Type B pancreatic cell (in vitro differentiated cells): ENCODE measurements at regions not wholly inside any gene's neighbourhood (a gene's known extent, or its start where the extent isn't known, plus 50 kb on each side); places are given as distances from the start of the nearest gene placed in this dataset.

ENCODE experiments used
- DNase-seq: peaks from one replicate; pipeline ENCODE4 v3.0.0; 2021; ENCODE audit warnings: mixed read lengths; ENCODE audit not compliant: unreplicated experiment; ENCODE audit errors: extremely low spot score
- H3K27ac Mint-ChIP-seq: 2 replicates; pipeline ENCODE4 v1.8.0; 2021; ENCODE audit warnings: mild to moderate bottlenecking, mixed read lengths
- H3K27me3 Mint-ChIP-seq: 2 replicates; pipeline ENCODE4 v1.8.0; 2021; ENCODE audit warnings: mixed read lengths
- H3K36me3 Mint-ChIP-seq: 2 replicates; pipeline ENCODE4 v1.8.0; 2021; ENCODE audit warnings: mixed read lengths
- H3K4me1 Mint-ChIP-seq: one replicate; pipeline ENCODE4 v1.8.0; 2021; ENCODE audit warnings: mixed read lengths; ENCODE audit not compliant: unreplicated experiment
- H3K4me3 Mint-ChIP-seq: 2 replicates; pipeline ENCODE4 v1.8.0; 2021; ENCODE audit warnings: mild to moderate bottlenecking, mixed read lengths
- H3K9me3 Mint-ChIP-seq: 2 replicates; pipeline ENCODE4 v1.8.0; 2021; ENCODE audit warnings: mixed read lengths
- CTCF ChIP-seq: fragments of 200-600 bp; sonication (generic); conservative IDR thresholded peaks from 2 replicates; pipeline ENCODE4 v1.5.0; 2021; ENCODE audit warnings: antibody characterized with exemption, mild to moderate bottlenecking

DNA sequence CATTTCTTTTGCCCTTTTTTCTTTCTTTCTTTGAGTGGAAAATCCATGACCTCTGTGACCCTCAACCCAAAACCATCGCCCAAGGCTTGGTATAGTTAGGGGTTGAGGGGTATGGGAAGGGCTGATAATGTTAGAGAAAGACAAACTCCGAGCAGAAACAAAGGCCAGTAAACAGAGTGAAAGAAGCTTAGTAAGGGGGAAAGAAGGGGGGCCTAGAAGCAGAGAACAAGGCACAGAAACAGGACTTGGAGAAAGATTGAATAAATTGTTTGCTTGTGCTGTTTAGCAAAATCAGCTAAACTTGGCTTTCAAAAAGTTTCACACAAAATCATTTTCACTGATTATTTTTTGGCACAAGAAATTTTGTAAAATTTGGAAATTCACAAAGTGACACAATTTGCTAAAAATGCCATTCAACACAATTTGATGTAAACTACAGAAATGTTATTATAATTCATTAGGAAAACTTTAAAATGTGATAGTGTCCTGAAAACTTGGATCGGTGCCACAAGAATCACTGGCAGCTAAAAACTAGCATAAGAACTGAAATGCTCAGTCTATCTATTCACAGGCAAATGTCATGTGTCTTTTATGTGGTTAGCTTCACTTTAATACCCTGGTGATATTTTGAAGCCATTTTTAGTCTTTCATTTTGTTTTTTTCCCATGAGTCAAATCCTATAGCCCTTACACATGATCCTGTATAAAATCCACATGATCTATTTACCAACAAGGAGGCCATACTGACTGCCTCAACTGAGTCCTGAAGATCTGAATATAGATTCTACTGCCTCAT is 276.4 kb downstream of the NR2F1-AS1 start:
- TF ChIP-seq CTCF: no peak
- H3K36me3 Mint-ChIP-seq: no peaks in the 10 kb centered on the region
- H3K4me1 Mint-ChIP-seq: peaks cover 48% of the 10 kb centered on the region
- no peak for DNase-seq
- H3K4me3 Mint-ChIP-seq: no peak overlapping the region
- no peak overlapping the region for H3K27ac Mint-ChIP-seq
- no peaks in the 10 kb centered on the region for H3K9me3 Mint-ChIP-seq
- peaks cover 7% of the 10 kb centered on the region for H3K27me3 Mint-ChIP-seq

GRCh38 chr5:93303291-93303691 is 277.7 kb downstream of the NR2F1-AS1 start:
- no peak for TF ChIP-seq CTCF
- H3K27me3 Mint-ChIP-seq: peaks cover 7% of the 10 kb centered on the region
- no peak overlapping the region for H3K27ac Mint-ChIP-seq
- no peak for DNase-seq
- no peak overlapping the region for H3K4me3 Mint-ChIP-seq
- H3K9me3 Mint-ChIP-seq: no peaks in the 10 kb centered on the region
- H3K36me3 Mint-ChIP-seq: no peaks in the 10 kb centered on the region
- peaks cover 54% of the 10 kb centered on the region for H3K4me1 Mint-ChIP-seq

- H3K4me1 Mint-ChIP-seq: peaks cover 54% of the 10 kb centered on the region
These were observed 278.3 kb downstream of the NR2F1-AS1 start for GRCh38 chr5:93302711-93303110.

DNA sequence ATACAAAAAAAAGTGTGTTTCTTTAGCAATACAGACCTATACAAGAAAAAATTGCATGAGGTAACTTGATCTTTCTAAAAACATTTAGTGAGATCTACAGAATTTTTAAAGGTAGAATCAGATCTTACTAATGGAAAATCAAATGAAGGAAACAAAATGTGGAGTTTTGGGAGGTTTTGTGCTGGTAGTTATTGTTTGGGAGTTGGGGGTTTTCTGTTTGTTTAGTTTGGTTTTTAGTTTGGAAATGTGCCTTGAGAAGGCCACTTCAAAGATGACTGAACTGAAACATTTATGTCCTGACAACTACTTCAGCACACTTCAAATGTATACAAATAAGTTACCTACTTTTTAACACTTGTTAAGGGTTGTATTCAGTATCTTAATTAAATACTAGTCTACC is 280.1 kb downstream of the NR2F1-AS1 start:
- TF ChIP-seq CTCF: no peak
- Mint-ChIP-seq H3K36me3 (no peaks in the 10 kb centered on the region), H3K4me3 (no peak overlapping the region), H3K27me3 (peaks cover 12% of the 10 kb centered on the region), H3K9me3 (no peaks in the 10 kb centered on the region), H3K4me1 (peaks cover 53% of the 10 kb centered on the region), H3K27ac (no peak overlapping the region)
- no peak for DNase-seq

More at GRCh38 chr5:93302711-93303110, 278.3 kb downstream of the NR2F1-AS1 start:
- Mint-ChIP-seq H3K4me3 (no peak overlapping the region), H3K27me3 (peaks cover 7% of the 10 kb centered on the region), H3K9me3 (no peaks in the 10 kb centered on the region), H3K27ac (no peak overlapping the region), H3K36me3 (no peaks in the 10 kb centered on the region)
- no peak for DNase-seq
- TF ChIP-seq CTCF: no peak

DNA sequence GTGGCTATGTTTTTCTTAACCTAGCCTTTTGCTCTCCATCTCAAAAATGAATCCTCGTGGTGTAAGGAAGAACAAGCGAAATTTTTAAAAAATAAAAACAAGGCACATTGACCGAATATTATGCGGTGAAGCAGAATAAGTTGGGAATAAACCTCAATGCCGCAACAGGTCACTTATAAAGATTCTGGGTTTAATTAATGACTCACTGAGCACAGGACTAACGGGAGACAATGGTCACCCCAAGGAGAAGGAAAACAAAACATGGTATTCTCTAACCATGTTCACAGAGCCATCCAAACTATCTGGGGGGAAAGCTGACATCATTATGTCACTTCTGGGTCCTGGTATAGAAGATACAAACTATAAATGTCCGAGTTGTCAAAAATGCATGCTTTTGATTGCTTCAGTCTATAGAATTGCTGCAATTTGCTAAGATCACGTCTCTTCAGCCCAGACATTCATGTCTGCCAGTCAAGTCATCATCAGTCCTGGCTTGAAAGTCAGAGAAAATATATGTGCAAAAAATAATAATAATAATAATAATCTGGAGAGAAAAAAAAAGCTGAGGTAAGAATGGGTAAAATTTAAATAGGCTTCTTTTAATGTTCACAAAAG is 280.6 kb downstream of the NR2F1-AS1 start:
- Mint-ChIP-seq H3K27me3 (peaks cover 12% of the 10 kb centered on the region), H3K4me3 (no peak overlapping the region), H3K36me3 (no peaks in the 10 kb centered on the region), H3K4me1 (peaks cover 52% of the 10 kb centered on the region), H3K9me3 (no peaks in the 10 kb centered on the region), H3K27ac (no peak overlapping the region)
- no peak for TF ChIP-seq CTCF
- DNase-seq: no peak
